ENCODE measurements at regions not wholly inside any gene's neighbourhood (a gene's known extent, or its start where the extent isn't known, plus 50 kb on each side); places are given as distances from the start of the nearest gene placed in this dataset.
A peak's percentile ranks its signal among the peaks of the same experiment; 100 is the strongest.

DNA sequence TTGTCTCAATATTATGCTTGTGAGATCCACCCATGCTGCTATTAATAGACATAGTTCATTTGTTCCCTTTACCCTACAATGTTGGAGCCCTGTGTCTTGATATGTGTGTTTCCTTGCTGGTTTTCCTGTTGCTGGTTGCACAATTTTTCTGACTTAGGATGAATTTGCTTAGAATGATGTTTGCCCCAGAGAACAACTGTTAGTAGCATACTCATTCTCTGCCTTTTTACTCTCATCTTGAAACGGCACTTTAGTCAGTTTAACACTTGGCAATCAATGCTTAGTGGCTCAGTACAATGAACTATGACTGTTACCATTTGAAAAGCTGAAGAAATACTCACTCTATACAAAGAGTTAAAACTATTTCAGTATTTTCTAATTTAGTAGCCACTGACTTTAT is 158.8 kb upstream of the NDST4 start:
- Histone ChIP-seq H3K4me3 (ENCODE audit: low read depth, low read length) (no peak overlapping the region), H3K27ac (ENCODE audit: low read depth, low read length) (no peak overlapping the region), H3K4me1 (ENCODE audit: control insufficient read depth, insufficient read depth, low read length, unreplicated experiment) (no peaks in the 10 kb centered on the region), H3K27me3 (ENCODE audit: insufficient read depth, low read length) (no peaks in the 10 kb centered on the region), H3K79me2 (ENCODE audit: control insufficient read depth, insufficient read depth, low read length, unreplicated experiment) (no peaks in the 10 kb centered on the region), H2AFZ (ENCODE audit: low read length, unreplicated experiment) (no peak overlapping the region), H3K36me3 (ENCODE audit: insufficient read depth, low read length) (no peaks in the 10 kb centered on the region)

DNA sequence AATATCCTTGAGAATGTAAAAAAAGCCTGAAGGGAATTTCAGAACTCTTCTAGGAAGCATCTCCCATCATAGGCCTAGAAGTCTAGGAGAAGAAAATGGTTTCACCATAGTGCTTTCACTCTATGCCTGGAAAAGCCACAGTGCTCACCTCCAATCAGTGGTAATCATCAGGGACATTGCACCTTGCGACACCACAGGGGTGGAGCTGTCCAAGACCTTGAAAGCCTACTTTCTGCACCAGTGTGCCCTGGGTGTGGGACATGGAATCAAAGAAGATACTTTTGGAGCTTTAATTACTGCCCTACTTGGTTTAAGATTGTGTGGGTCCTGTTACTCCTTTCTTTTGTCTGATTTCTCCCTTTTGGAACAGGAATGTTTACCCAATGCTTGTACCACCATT is 146.8 kb upstream of the NDST4 start:
- H3K4me3 ChIP-seq (ENCODE audit: low read depth, low read length) = no peak overlapping the region
- H3K36me3 ChIP-seq (ENCODE audit: insufficient read depth, low read length) = no peaks in the 10 kb centered on the region
- no peak overlapping the region for H2AFZ ChIP-seq (ENCODE audit: low read length, unreplicated experiment)
- H3K4me1 ChIP-seq (ENCODE audit: control insufficient read depth, insufficient read depth, low read length, unreplicated experiment) = no peaks in the 10 kb centered on the region
- H3K27me3 ChIP-seq (ENCODE audit: insufficient read depth, low read length) = no peaks in the 10 kb centered on the region
- H3K79me2 ChIP-seq (ENCODE audit: control insufficient read depth, insufficient read depth, low read length, unreplicated experiment) = no peaks in the 10 kb centered on the region
- H3K27ac ChIP-seq (ENCODE audit: low read depth, low read length) = no peak overlapping the region

DNA sequence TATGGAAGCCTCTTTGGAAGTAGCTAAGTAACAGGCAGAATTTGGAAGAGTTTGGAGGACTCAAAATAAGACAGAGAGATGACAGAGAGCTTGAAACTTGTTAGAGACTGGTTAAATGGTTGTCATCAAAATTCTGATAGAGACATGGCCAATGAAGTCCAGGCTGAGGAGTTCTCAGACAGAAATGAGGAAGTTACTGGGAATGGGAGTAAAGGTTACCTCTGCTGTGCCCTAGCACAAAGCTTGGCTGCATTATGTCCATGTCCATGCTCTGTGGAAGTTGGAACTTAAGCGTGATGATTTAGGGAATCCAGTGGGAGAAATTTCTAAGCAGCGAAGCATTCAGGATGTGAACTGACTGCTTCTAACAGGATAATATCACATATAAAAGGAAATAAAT is 146.2 kb upstream of the NDST4 start:
- H2AFZ ChIP-seq (ENCODE audit: low read length, unreplicated experiment) = no peak overlapping the region
- H3K79me2 ChIP-seq (ENCODE audit: control insufficient read depth, insufficient read depth, low read length, unreplicated experiment) = no peaks in the 10 kb centered on the region
- no peaks in the 10 kb centered on the region for H3K36me3 ChIP-seq (ENCODE audit: insufficient read depth, low read length)
- H3K27me3 ChIP-seq (ENCODE audit: insufficient read depth, low read length) = no peaks in the 10 kb centered on the region
- H3K4me3 ChIP-seq (ENCODE audit: low read depth, low read length) = no peak overlapping the region
- no peak overlapping the region for H3K27ac ChIP-seq (ENCODE audit: low read depth, low read length)
- H3K4me1 ChIP-seq (ENCODE audit: control insufficient read depth, insufficient read depth, low read length, unreplicated experiment) = no peaks in the 10 kb centered on the region

DNA sequence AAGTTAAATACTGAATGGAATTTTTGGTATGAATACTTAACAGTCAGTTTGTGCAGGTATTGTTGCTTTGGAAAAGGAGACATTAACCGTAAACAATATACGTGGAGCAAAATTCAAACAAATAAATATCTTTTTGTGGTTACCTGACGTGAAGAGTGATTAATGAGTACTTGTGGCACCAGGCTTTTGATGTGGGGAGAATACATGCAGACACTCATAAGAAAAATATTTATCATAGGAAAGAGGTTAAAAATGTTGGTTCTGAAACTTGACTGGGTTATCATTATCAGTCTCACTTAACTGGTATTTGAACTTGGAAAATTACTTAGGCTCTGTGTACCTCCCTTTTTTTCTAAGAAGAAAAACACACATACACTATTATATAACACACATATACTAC is 136.4 kb upstream of the NDST4 start:
- no peaks in the 10 kb centered on the region for H3K4me1 ChIP-seq (ENCODE audit: control insufficient read depth, insufficient read depth, low read length, unreplicated experiment)
- H3K27ac ChIP-seq (ENCODE audit: low read depth, low read length) = no peak overlapping the region
- H2AFZ ChIP-seq (ENCODE audit: low read length, unreplicated experiment) = no peak overlapping the region
- H3K27me3 ChIP-seq (ENCODE audit: insufficient read depth, low read length) = no peaks in the 10 kb centered on the region
- H3K36me3 ChIP-seq (ENCODE audit: insufficient read depth, low read length) = no peaks in the 10 kb centered on the region
- no peak overlapping the region for H3K4me3 ChIP-seq (ENCODE audit: low read depth, low read length)
- H3K79me2 ChIP-seq (ENCODE audit: control insufficient read depth, insufficient read depth, low read length, unreplicated experiment) = no peaks in the 10 kb centered on the region

DNA sequence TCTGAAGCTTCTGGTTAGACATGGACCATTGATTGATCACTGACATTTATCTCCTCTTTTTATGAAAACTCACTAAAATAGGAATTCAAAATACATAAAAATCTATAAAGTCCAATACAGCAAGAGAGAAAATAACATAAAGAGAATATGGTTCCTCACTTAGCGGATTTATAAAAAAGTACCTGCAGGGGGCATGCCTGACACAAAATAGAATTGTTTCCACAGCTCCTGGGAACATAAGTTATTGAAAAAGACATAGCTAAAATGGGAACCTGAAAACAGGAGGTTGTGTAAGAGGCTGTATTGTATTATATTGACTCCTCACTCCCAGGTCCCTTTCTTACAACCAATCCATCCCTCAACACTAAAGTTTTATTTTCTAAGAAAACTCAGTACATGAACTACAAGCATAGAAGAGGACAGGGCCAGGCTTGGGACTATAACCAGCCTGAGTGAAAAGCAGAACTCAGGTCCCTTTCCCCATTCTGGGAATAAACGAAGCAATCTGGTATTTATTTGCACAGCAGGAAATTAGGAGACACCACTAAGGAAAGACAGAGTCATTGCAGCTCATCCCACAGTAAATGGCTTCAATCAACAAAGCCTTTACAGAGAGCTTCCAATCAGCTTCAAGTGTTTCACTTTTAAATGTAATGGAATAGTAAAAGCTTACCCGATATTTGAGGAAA is 121.1 kb upstream of the NDST4 start:
- Histone ChIP-seq H3K4me3 (ENCODE audit: low read depth, low read length) (peak overlapping the region; percentile 54; the same call in 1 of the 2 replicates), H3K27me3 (ENCODE audit: insufficient read depth, low read length) (no peaks in the 10 kb centered on the region), H3K4me1 (ENCODE audit: control insufficient read depth, insufficient read depth, low read length, unreplicated experiment) (no peaks in the 10 kb centered on the region), H2AFZ (ENCODE audit: low read length, unreplicated experiment) (peak overlapping the region; percentile 45), H3K27ac (ENCODE audit: low read depth, low read length) (no peak overlapping the region), H3K36me3 (ENCODE audit: insufficient read depth, low read length) (no peaks in the 10 kb centered on the region), H3K79me2 (ENCODE audit: control insufficient read depth, insufficient read depth, low read length, unreplicated experiment) (no peaks in the 10 kb centered on the region)

DNA sequence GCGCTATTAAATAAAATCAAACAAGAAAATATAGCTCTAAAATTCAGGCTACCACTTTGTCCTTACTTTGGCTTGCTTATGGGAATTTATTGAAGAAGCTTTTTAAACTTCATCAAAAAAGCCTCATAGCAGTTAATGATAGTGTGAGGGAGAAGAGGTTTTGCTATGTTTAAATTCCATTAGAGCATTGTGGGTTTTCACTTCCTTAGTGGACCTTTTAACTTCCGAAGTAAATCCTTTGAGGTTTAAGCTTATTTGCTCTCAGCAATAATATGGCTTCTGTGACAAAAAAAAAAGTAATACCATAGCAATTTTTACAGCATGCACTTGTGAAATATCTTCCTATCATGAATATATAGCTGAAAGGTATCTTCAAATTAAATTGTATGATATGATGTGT is 120.2 kb upstream of the NDST4 start:
- H3K4me3 ChIP-seq (ENCODE audit: low read depth, low read length) = no peak overlapping the region
- H2AFZ ChIP-seq (ENCODE audit: low read length, unreplicated experiment) = no peak overlapping the region
- H3K4me1 ChIP-seq (ENCODE audit: control insufficient read depth, insufficient read depth, low read length, unreplicated experiment) = no peaks in the 10 kb centered on the region
- no peaks in the 10 kb centered on the region for H3K36me3 ChIP-seq (ENCODE audit: insufficient read depth, low read length)
- no peaks in the 10 kb centered on the region for H3K79me2 ChIP-seq (ENCODE audit: control insufficient read depth, insufficient read depth, low read length, unreplicated experiment)
- no peak overlapping the region for H3K27ac ChIP-seq (ENCODE audit: low read depth, low read length)
- H3K27me3 ChIP-seq (ENCODE audit: insufficient read depth, low read length) = no peaks in the 10 kb centered on the region

DNA sequence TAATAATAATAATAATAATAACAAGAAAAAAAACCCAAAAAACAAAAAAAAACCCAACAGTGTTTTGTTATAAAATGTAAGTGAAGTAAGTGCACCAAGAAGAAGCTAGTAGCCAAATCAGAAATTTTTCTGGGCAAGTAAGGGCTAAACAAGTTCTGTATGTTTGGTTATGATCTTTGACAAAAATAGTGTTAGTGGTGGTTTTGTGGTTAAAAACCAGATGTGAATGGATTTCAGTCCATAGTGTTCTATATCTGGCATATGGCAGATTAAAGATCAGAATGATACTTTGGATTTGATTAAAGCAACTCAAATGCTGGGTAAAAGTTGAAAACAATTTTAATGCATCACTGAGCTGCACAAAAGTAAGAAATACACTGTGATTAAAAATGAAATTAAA is 116.5 kb upstream of the NDST4 start:
- Histone ChIP-seq H3K27me3 (ENCODE audit: insufficient read depth, low read length) (no peaks in the 10 kb centered on the region), H3K4me3 (ENCODE audit: low read depth, low read length) (no peak overlapping the region), H2AFZ (ENCODE audit: low read length, unreplicated experiment) (no peak overlapping the region), H3K79me2 (ENCODE audit: control insufficient read depth, insufficient read depth, low read length, unreplicated experiment) (no peaks in the 10 kb centered on the region), H3K27ac (ENCODE audit: low read depth, low read length) (no peak overlapping the region), H3K36me3 (ENCODE audit: insufficient read depth, low read length) (no peaks in the 10 kb centered on the region), H3K4me1 (ENCODE audit: control insufficient read depth, insufficient read depth, low read length, unreplicated experiment) (no peaks in the 10 kb centered on the region)

DNA sequence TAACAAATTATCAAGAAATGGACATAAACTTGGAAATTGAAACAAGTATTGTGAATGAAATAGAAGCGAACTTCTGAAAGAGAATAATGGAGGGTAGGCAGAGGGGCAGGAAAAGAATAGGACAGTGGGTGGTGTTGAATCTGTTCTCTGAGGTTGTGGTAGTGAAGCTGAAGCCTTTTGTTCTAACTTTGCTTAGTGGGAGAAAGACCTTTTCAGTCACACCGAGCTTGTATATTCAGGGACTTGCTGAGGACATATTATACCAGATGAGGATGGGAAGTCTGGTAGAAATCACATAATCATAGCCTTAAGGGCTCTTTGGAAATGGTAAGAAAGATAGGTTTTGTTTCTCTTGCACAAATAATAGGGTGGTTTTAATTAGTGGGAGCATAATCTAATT is 115.4 kb upstream of the NDST4 start:
- Histone ChIP-seq H3K79me2 (ENCODE audit: control insufficient read depth, insufficient read depth, low read length, unreplicated experiment) (no peaks in the 10 kb centered on the region), H3K4me1 (ENCODE audit: control insufficient read depth, insufficient read depth, low read length, unreplicated experiment) (no peaks in the 10 kb centered on the region), H3K4me3 (ENCODE audit: low read depth, low read length) (no peak overlapping the region), H3K27me3 (ENCODE audit: insufficient read depth, low read length) (no peaks in the 10 kb centered on the region), H3K36me3 (ENCODE audit: insufficient read depth, low read length) (no peaks in the 10 kb centered on the region), H3K27ac (ENCODE audit: low read depth, low read length) (no peak overlapping the region), H2AFZ (ENCODE audit: low read length, unreplicated experiment) (no peak overlapping the region)

DNA sequence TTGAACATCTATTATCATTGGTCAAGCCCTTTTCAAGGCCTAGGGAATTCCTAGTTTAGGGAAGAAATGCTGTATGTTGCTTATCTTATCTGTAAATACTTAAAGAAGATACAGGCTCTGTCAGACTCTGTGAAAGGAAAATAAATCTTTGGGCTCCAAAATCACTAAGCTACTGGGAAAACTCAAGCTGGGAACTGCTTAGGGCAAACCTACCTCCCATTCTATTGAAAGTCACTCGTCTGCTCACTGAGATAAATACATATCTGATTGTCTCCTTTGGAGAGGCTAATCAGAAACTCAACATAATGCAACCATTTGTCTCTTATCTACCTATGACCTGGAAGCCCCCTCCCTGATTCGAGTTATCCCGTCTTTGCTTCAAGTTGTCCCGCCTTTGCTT is 108.6 kb upstream of the NDST4 start:
- Histone ChIP-seq H3K4me3 (ENCODE audit: low read depth, low read length) (no peak overlapping the region), H3K27me3 (ENCODE audit: insufficient read depth, low read length) (no peaks in the 10 kb centered on the region), H3K4me1 (ENCODE audit: control insufficient read depth, insufficient read depth, low read length, unreplicated experiment) (no peaks in the 10 kb centered on the region), H2AFZ (ENCODE audit: low read length, unreplicated experiment) (no peak overlapping the region), H3K79me2 (ENCODE audit: control insufficient read depth, insufficient read depth, low read length, unreplicated experiment) (no peaks in the 10 kb centered on the region), H3K36me3 (ENCODE audit: insufficient read depth, low read length) (no peaks in the 10 kb centered on the region), H3K27ac (ENCODE audit: low read depth, low read length) (no peak overlapping the region)

GRCh38 chr4:115219862-115220261 is 106.4 kb upstream of the NDST4 start:
- Histone ChIP-seq H3K79me2 (ENCODE audit: control insufficient read depth, insufficient read depth, low read length, unreplicated experiment) (no peaks in the 10 kb centered on the region), H3K27ac (ENCODE audit: low read depth, low read length) (no peak overlapping the region), H3K4me3 (ENCODE audit: low read depth, low read length) (no peak overlapping the region), H3K36me3 (ENCODE audit: insufficient read depth, low read length) (no peaks in the 10 kb centered on the region), H3K4me1 (ENCODE audit: control insufficient read depth, insufficient read depth, low read length, unreplicated experiment) (no peaks in the 10 kb centered on the region), H2AFZ (ENCODE audit: low read length, unreplicated experiment) (no peak overlapping the region), H3K27me3 (ENCODE audit: insufficient read depth, low read length) (no peaks in the 10 kb centered on the region)

DNA sequence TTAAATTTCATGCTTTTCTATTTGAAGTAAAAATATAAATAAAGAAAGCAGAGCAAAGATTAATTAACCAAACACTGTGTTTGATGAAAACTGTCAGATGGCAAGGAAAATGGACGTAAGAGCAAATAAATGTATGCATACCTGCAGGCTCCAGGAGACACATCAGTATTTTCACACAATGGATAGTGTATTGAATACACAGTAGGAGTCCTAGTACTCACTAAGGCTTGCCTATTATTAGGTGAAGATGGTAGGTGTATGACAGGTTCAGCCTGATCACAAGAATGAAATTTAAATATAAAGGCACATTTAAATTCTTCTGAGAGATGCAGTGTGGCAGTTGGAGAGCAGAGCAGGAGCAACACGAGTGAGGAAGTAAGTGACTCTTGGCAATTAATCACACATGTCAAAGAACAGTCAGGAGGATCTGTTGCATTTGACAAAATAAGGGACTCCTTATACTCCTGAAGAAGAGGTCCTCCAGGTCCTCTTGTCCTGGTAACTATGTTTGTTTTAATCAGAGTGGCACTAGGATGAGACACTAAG is 106.0 kb upstream of the NDST4 start:
- H3K4me1 ChIP-seq (ENCODE audit: control insufficient read depth, insufficient read depth, low read length, unreplicated experiment) = no peaks in the 10 kb centered on the region
- H3K27me3 ChIP-seq (ENCODE audit: insufficient read depth, low read length) = no peaks in the 10 kb centered on the region
- H3K27ac ChIP-seq (ENCODE audit: low read depth, low read length) = no peak overlapping the region

More for the DNA sequence above, 106.0 kb upstream of the NDST4 start:
- Histone ChIP-seq H3K36me3 (ENCODE audit: insufficient read depth, low read length) (no peaks in the 10 kb centered on the region), H2AFZ (ENCODE audit: low read length, unreplicated experiment) (no peak overlapping the region), H3K4me3 (ENCODE audit: low read depth, low read length) (no peak overlapping the region), H3K79me2 (ENCODE audit: control insufficient read depth, insufficient read depth, low read length, unreplicated experiment) (no peaks in the 10 kb centered on the region)

All from ACC112 (cell line).